DND-41 (cell line): ENCODE measurements at regions not wholly inside any gene's neighbourhood (a gene's known extent, or its start where the extent isn't known, plus 50 kb on each side); places are given as distances from the start of the nearest gene placed in this dataset.

Source experiments
- ATAC-seq: fragments of 200-7000 bp; cut with Tn5 transposase; 3 replicates; pipeline ENCODE4 v1.9.1; 2021; ENCODE audit warnings: low read depth; ENCODE audit not compliant: insufficient read depth
- DNase-seq: peaks from one replicate; pipeline ENCODE4 v3.0.0-alpha.2; 2020
- H2AFZ ChIP-seq: 2 replicates; pipeline ENCODE4 v1.6.0; 2012; ENCODE audit warnings: low read depth, low read length
- H3K27ac ChIP-seq: 2 replicates; pipeline ENCODE4 v1.5.1; 2012; ENCODE audit warnings: low read length, inconsistent platforms
- H3K27me3 ChIP-seq: fragments of 200-600 bp; sonication (generic); 2 replicates; pipeline ENCODE4 v1.6.0; 2012; ENCODE audit warnings: low read length, mild to moderate bottlenecking, inconsistent platforms; ENCODE audit not compliant: insufficient read depth, poor library complexity
- H3K36me3 ChIP-seq: 2 replicates; pipeline ENCODE4 v1.5.1; 2012; ENCODE audit warnings: low read length, inconsistent platforms; ENCODE audit not compliant: insufficient read depth
- H3K4me1 ChIP-seq: 2 replicates; pipeline ENCODE4 v1.5.1; 2012; ENCODE audit warnings: mild to moderate bottlenecking, low read length; ENCODE audit not compliant: insufficient read depth
- H3K4me2 ChIP-seq: 2 replicates; pipeline ENCODE4 v1.6.0; 2012; ENCODE audit warnings: mild to moderate bottlenecking, moderate library complexity, low read length, inconsistent platforms; ENCODE audit not compliant: insufficient read depth
- H3K4me3 ChIP-seq, 2 experiments: fragments of 200-600 bp in 1 of 2; shearing (Covaris generic) in 1 of 2; 2 replicates each; pipeline ENCODE4 v1.5.1; 2012 to 2016; ENCODE audit warnings: inconsistent platforms in 2 of 2, low read length in 2 of 2, mild to moderate bottlenecking in 2 of 2, low read depth in 1 of 2, moderate library complexity in 1 of 2
- H3K79me2 ChIP-seq: 2 replicates; pipeline ENCODE4 v1.6.0; 2012; ENCODE audit warnings: low read length, inconsistent platforms; ENCODE audit not compliant: insufficient read depth
- H3K9ac ChIP-seq: 2 replicates; pipeline ENCODE4 v1.6.0; 2012; ENCODE audit warnings: low read depth, mild to moderate bottlenecking, inconsistent platforms, low read length, moderate library complexity
- H3K9me3 ChIP-seq: 2 replicates; pipeline ENCODE4 v1.5.1; 2012; ENCODE audit warnings: low read length, moderate library complexity, mild to moderate bottlenecking, inconsistent platforms; ENCODE audit not compliant: insufficient read depth, severe bottlenecking
- H4K20me1 ChIP-seq: 2 replicates; pipeline ENCODE4 v1.6.0; 2012; ENCODE audit warnings: low read length; ENCODE audit not compliant: insufficient read depth
- CTCF ChIP-seq: IDR thresholded peaks from 2 replicates; pipeline ENCODE4 v1.5.1; 2012; ENCODE audit warnings: borderline replicate concordance, low read length, moderate library complexity, mild to moderate bottlenecking; ENCODE audit not compliant: poor library complexity, severe bottlenecking; ENCODE audit errors: extremely low read depth
- EZH2 ChIP-seq: IDR thresholded peaks from 3 replicates; pipeline ENCODE4 v1.6.1; 2012; ENCODE audit warnings: borderline replicate concordance, low read depth, mild to moderate bottlenecking, moderate library complexity, low read length, inconsistent platforms; ENCODE audit not compliant: severe bottlenecking

- Histone ChIP-seq H4K20me1 (no peaks in the 10 kb centered on the region), H3K4me3 (no peak overlapping the region), H3K4me1 (no peaks in the 10 kb centered on the region), H3K36me3 (no peaks in the 10 kb centered on the region), H2AFZ (no peak overlapping the region), H3K9ac (no peak overlapping the region), H3K27me3 (no peaks in the 10 kb centered on the region), H3K4me2 (no peak overlapping the region), H3K9me3 (peaks cover 9% of the 10 kb centered on the region), H3K27ac (no peak overlapping the region), H3K79me2 (no peaks in the 10 kb centered on the region)
- no peak for TF ChIP-seq EZH2
- TF ChIP-seq CTCF = no peak
- ATAC-seq (no peak), DNase-seq (no peak)
These were observed 57.3 kb upstream of the ADGRA3 start for GRCh38 chr4:22573198-22573597.

GRCh38 chr4:22573641-22574040, 57.8 kb upstream of the ADGRA3 start:
- Histone ChIP-seq H3K27me3 (no peaks in the 10 kb centered on the region), H3K79me2 (no peaks in the 10 kb centered on the region), H4K20me1 (no peaks in the 10 kb centered on the region), H3K4me1 (no peaks in the 10 kb centered on the region), H3K4me3 (no peak overlapping the region), H3K27ac (no peak overlapping the region), H2AFZ (no peak overlapping the region), H3K9me3 (peaks cover 9% of the 10 kb centered on the region), H3K4me2 (no peak overlapping the region), H3K9ac (no peak overlapping the region), H3K36me3 (no peaks in the 10 kb centered on the region)
- ATAC-seq = no peak
- TF ChIP-seq CTCF (no peak), EZH2 (no peak)
- no peak for DNase-seq

DNA sequence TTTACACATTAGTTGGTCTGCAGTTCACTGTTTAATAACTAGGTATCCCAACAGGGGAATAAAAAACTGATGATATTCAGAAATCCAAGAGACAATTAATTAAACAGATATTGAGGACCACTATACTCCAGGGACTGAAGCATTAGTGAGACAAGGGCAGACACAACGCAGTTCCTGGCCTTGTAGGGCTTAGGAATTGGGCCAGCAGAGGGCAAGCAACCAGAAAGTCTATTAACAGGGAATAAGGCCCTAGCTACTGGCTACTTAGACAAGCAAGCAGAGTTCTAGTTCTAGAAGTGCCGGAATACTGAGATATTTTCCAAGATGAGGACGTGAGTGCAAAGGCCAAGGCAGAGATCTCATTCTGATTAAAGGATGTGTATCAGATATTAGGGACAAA, 58.6 kb upstream of the ADGRA3 start:
- ATAC-seq (no peak), DNase-seq (no peak)
- H3K4me3 ChIP-seq = no peak overlapping the region

More for the DNA sequence above, 58.6 kb upstream of the ADGRA3 start:
- Histone ChIP-seq H3K4me2 (no peak overlapping the region), H3K9ac (no peak overlapping the region), H3K27ac (no peak overlapping the region), H2AFZ (no peak overlapping the region), H3K27me3 (no peaks in the 10 kb centered on the region), H3K79me2 (no peaks in the 10 kb centered on the region), H3K4me1 (no peaks in the 10 kb centered on the region), H4K20me1 (no peaks in the 10 kb centered on the region), H3K36me3 (no peaks in the 10 kb centered on the region), H3K9me3 (peaks cover 9% of the 10 kb centered on the region)
- TF ChIP-seq CTCF (no peak), EZH2 (no peak)
